ENCODE measurements at regions not wholly inside any gene's neighbourhood (a gene's known extent, or its start where the extent isn't known, plus 50 kb on each side); places are given as distances from the start of the nearest gene placed in this dataset.
A peak's percentile ranks its signal among the peaks of the same experiment; 100 is the strongest.

DNA sequence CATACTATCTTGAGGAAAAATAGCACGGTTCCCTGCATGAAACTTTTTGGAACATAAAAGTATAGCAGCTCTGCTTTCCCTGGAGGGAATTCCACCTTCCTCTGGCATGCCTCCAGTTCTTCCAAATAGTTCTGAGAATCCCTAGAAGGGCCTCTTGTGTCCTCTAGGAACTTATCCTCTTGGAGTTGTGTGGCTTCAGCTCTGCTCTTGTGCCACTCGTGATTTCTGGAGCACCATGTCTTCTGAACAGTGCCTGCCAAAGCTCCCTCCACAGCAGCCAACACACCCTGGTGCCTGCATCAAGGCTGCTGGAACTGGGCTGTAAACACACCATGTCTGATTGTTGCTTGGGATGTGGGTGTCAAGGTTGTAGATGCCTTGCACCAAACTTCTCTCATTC is 65.7 kb upstream of the FLT1 start:
- H3K9me3 ChIP-seq (replicated peaks; ENCODE audit: control insufficient read depth, low read depth, low read length) = no peaks in the 10 kb centered on the region
- WGBS (ENCODE audit: insufficient coverage) = 67% methylated on average over 2 of the region's 2 CpGs
- no peak for DNase-seq
- H3K4me1 ChIP-seq (ENCODE audit: control insufficient read depth, insufficient read depth, low read length) = peaks cover 2% of the 10 kb centered on the region
- no peaks in the 10 kb centered on the region for H3K36me3 ChIP-seq (ENCODE audit: control insufficient read depth, insufficient read depth, low read length)
- no peak overlapping the region for H3K4me3 ChIP-seq (ENCODE audit: low read length)
- H3K27me3 ChIP-seq (ENCODE audit: control insufficient read depth, insufficient read depth, low read length) = no peaks in the 10 kb centered on the region
- no peak overlapping the region for H3K27ac ChIP-seq (ENCODE audit: low read length)

DNA sequence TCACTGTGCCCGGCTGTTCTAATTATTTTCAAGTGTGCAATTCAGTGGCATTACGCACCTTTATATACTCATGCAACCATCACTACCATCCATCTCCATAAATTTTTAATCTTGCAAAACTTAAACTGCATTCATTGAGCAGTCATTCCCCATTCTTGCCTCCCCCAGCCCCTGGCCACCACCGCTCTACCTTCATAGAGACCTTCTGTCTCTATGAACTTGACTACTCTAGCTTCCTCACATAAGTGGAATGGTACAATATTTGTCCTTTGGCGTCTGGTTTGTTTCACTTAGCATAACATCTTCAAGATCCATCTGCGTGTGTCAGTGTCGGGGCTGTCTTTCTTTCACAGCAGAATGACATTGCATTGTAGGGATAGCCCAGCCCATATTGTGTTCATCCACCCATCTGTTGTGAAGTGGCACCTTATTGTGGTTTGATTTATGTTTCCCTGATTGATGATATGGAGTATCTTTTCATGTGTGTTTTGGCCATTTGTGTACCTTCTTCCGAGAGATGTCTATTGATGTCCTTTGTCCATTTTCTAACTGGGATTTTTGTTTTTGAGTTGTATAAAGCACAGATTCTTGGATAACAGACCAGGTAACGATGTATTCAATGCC is 64.8 kb upstream of the FLT1 start:
- H3K36me3 ChIP-seq (ENCODE audit: control insufficient read depth, insufficient read depth, low read length) = no peaks in the 10 kb centered on the region
- no peak for DNase-seq
- no peak overlapping the region for H3K27ac ChIP-seq (ENCODE audit: low read length)
- 92% methylated on average over 2 of the region's 8 CpGs for WGBS (ENCODE audit: insufficient coverage)
- peaks cover 2% of the 10 kb centered on the region for H3K4me1 ChIP-seq (ENCODE audit: control insufficient read depth, insufficient read depth, low read length)
- no peaks in the 10 kb centered on the region for H3K9me3 ChIP-seq (replicated peaks; ENCODE audit: control insufficient read depth, low read depth, low read length)
- no peaks in the 10 kb centered on the region for H3K27me3 ChIP-seq (ENCODE audit: control insufficient read depth, insufficient read depth, low read length)
- H3K4me3 ChIP-seq (ENCODE audit: low read length) = no peak overlapping the region

DNA sequence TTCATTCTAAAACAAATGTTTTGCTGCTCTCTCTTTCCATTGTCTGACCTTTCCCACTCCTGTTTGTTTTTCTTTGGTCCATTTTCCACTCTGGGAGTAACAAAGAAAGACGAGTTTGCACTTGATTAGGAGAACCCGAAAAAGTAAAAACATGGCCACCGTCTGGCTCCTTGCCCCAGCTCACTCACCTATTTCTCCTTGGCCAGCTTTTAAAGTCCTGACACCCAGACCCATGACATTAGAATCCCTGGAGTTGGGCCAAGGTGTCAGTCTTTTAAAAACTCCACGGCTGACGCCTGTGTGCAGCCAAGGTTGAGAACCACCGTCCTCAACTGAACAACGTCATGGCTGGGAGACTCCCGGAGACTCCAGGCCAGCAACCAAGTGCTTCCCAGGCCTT is 63.6 kb upstream of the FLT1 start:
- Histone ChIP-seq H3K4me1 (ENCODE audit: control insufficient read depth, insufficient read depth, low read length) (peaks cover 2% of the 10 kb centered on the region), H3K27ac (ENCODE audit: low read length) (no peak overlapping the region)
- 60% methylated on average over 4 of the region's 8 CpGs for WGBS (ENCODE audit: insufficient coverage)

DNA sequence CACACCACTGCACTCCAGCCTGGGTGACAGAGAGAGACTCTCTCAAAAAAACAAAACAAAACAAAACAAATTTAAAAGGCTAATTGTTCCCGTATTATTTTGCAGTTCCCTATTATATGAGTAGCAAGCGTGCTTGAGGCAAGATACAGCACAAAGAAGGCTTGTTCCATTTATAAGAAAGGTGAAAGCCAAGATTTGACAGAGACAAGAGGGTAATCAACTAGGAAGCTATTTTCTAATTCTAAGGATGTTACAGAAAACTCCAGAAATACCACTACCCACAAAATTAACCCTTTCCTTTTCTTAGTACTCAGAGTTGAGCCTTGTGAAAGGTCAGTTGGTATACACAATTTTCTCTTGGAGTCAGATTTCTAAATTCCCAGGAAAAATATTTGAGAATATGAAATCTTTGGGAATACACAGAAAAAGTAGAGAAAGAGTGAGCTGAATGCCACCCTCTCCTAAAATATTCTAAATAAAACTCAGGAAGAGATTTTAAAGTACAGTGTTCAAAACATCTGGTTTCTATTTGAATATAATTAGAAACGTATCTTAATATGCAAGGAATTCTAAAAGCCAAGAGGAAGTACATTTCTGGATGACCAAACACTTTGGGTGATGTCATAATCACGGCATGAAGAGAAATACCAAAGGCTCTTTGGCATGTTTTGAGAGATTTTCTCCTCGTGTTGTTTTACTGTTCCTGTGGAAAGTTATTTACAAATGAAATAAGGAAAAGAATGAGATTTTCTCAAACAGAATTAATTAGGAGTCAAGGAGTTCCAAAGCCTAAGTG is 63.0 kb upstream of the FLT1 start:
- H3K4me1 ChIP-seq (ENCODE audit: control insufficient read depth, insufficient read depth, low read length) = peaks cover 2% of the 10 kb centered on the region
- H3K27ac ChIP-seq (ENCODE audit: low read length) = no peak overlapping the region
- WGBS (ENCODE audit: insufficient coverage) = no CpG with 5 or more reads among the region's 5 CpGs

More for the DNA sequence above, 63.6 kb upstream of the FLT1 start:
- no peaks in the 10 kb centered on the region for H3K9me3 ChIP-seq (replicated peaks; ENCODE audit: control insufficient read depth, low read depth, low read length)
- no peaks in the 10 kb centered on the region for H3K36me3 ChIP-seq (ENCODE audit: control insufficient read depth, insufficient read depth, low read length)
- peaks cover 2% of the 10 kb centered on the region for H3K27me3 ChIP-seq (ENCODE audit: control insufficient read depth, insufficient read depth, low read length)
- H3K4me3 ChIP-seq (ENCODE audit: low read length) = no peak overlapping the region
- DNase-seq = peak; percentile 22

DNA sequence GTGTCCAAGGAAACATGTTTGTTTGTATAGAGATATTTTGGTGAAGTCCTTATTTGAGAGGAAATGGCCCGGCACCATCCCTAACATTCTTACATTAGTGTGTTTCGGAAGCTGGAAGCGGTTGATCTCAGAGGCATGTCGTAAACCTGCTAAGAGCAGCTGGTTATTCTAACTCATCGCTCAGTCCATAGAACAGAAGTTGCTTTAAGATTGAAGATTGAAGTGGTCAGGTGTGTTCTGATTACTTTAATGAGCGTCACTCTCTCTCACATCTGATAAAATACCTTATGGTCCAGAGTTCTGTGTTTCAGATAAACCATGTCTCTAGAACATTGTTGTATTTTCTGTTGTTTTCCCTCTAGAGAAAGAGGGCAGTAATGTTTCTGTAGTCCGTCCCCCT is 60.2 kb upstream of the FLT1 start:
- Histone ChIP-seq H3K9me3 (replicated peaks; ENCODE audit: control insufficient read depth, low read depth, low read length) (no peaks in the 10 kb centered on the region), H3K4me1 (ENCODE audit: control insufficient read depth, insufficient read depth, low read length) (peaks cover 2% of the 10 kb centered on the region), H3K36me3 (ENCODE audit: control insufficient read depth, insufficient read depth, low read length) (no peaks in the 10 kb centered on the region), H3K4me3 (ENCODE audit: low read length) (no peak overlapping the region), H3K27ac (ENCODE audit: low read length) (no peak overlapping the region), H3K27me3 (ENCODE audit: control insufficient read depth, insufficient read depth, low read length) (peaks cover 2% of the 10 kb centered on the region)
- no peak for DNase-seq
- no CpG with 5 or more reads among the region's 7 CpGs for WGBS (ENCODE audit: insufficient coverage)

More for the DNA sequence above, 63.0 kb upstream of the FLT1 start:
- DNase-seq = peak; percentile 73
- H3K36me3 ChIP-seq (ENCODE audit: control insufficient read depth, insufficient read depth, low read length) = no peaks in the 10 kb centered on the region
- H3K27me3 ChIP-seq (ENCODE audit: control insufficient read depth, insufficient read depth, low read length) = peaks cover 2% of the 10 kb centered on the region
- H3K9me3 ChIP-seq (replicated peaks; ENCODE audit: control insufficient read depth, low read depth, low read length) = no peaks in the 10 kb centered on the region
- H3K4me3 ChIP-seq (ENCODE audit: low read length) = no peak overlapping the region

DNA sequence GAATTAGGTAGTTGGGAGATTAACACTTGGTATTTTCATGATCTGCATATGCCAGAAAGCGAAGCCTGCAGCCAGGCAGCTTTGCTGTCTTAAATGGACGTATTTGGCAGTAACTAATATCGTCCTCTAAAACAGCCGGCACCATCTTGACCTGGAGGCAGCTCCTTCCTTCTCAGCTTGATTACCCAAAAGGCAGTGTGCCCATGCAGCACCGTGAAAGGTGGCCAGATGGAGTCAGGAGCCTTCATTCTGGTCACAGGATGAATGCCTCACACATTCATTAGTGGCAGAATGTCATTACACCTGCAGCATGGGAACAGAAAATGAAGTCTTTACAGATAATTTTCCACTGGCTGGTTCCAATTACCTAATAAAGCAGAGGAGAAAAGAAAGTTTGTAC is 59.0 kb upstream of the FLT1 start:
- Histone ChIP-seq H3K4me3 (ENCODE audit: low read length) (no peak overlapping the region), H3K36me3 (ENCODE audit: control insufficient read depth, insufficient read depth, low read length) (no peaks in the 10 kb centered on the region), H3K27ac (ENCODE audit: low read length) (no peak overlapping the region), H3K4me1 (ENCODE audit: control insufficient read depth, insufficient read depth, low read length) (peaks cover 2% of the 10 kb centered on the region), H3K9me3 (replicated peaks; ENCODE audit: control insufficient read depth, low read depth, low read length) (no peaks in the 10 kb centered on the region), H3K27me3 (ENCODE audit: control insufficient read depth, insufficient read depth, low read length) (peaks cover 2% of the 10 kb centered on the region)
- WGBS (ENCODE audit: insufficient coverage) = 60% methylated on average over 5 of the region's 5 CpGs
- DNase-seq = no peak

DNA sequence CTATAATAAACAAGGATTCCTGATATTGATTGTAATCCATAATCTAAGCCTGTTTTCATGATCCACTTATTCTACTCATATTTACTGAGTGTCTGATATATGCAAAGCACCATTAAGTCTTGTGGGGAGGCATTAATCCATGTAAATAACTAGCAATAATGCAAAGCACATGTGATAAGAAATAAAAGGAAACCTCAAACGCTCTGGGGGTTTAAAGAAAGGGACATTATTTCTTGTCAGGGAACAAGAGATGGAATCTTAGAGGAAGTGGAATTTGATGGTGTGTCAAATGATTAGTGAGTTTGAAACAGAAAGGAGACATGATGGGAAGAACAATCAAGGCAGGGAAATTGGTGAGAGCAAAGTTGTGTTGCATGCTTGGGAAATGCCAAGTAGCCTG is 57.4 kb upstream of the FLT1 start:
- Histone ChIP-seq H3K4me1 (ENCODE audit: control insufficient read depth, insufficient read depth, low read length) (no peaks in the 10 kb centered on the region), H3K27ac (ENCODE audit: low read length) (no peak overlapping the region), H3K36me3 (ENCODE audit: control insufficient read depth, insufficient read depth, low read length) (no peaks in the 10 kb centered on the region), H3K27me3 (ENCODE audit: control insufficient read depth, insufficient read depth, low read length) (peaks cover 2% of the 10 kb centered on the region), H3K4me3 (ENCODE audit: low read length) (no peak overlapping the region), H3K9me3 (replicated peaks; ENCODE audit: control insufficient read depth, low read depth, low read length) (no peaks in the 10 kb centered on the region)
- WGBS (ENCODE audit: insufficient coverage) = 29% methylated on average over 1 of the region's 1 CpG
- DNase-seq = no peak

DNA sequence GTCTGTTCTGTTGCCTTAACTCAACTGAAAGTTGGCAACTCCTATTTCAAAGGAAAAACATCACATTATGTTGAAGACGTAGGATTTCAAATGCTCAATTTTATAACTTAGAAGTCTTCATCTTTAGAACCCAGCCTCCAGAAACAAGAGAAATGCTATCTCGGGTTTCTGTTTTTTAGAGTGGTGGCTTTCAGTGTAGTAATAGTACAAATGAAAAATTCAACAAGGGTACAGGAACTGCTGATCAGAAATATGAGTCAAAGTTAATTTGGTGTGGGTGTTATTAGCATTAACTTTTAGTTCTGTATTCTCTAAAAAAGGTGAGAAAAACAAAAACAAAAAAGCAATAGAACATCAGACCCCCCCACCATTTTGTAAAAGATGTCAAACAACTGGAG is 56.6 kb upstream of the FLT1 start:
- WGBS (ENCODE audit: insufficient coverage) = no CpG with 5 or more reads among the region's 2 CpGs
- no peak overlapping the region for H3K27ac ChIP-seq (ENCODE audit: low read length)

DNA sequence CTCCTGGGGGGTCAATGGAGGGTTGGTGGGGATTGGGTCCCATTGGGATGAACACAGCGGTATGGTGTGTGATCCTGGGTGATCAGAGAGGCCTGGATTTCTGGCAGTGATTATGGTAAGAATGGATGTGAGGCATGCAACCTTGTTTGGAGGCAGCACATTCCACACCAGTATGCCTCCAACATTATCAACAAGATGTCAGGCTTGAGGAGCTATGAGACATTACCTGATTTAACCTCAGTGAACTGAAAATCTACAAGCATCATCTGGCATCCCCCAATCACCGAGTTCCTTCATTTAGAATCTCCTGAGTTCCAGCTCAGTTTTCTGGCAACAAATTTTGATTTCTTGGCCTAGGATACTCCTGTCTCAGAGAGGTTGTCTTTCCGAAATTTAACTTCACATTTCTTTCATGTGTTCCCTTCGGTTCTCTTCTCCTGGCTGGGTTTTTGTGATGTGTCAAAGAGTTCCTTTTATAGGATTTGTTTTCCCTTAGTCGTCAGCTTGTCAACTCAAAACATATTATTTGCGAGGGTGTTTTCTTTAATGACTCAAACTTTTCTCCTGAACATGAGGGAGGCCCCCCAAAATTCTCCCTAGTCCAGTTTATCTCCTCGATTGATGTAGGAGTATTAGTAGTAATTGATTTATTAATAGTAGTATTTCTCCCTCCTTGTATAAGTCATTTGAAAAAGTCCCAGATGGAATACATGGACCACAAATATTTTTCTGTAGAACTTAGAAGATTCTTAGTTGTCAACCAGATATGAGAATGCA is 56.0 kb upstream of the FLT1 start:
- WGBS (ENCODE audit: insufficient coverage) = 69% methylated on average over 1 of the region's 7 CpGs
- no peaks in the 10 kb centered on the region for H3K36me3 ChIP-seq (ENCODE audit: control insufficient read depth, insufficient read depth, low read length)
- peaks cover 2% of the 10 kb centered on the region for H3K27me3 ChIP-seq (ENCODE audit: control insufficient read depth, insufficient read depth, low read length)
- no peaks in the 10 kb centered on the region for H3K9me3 ChIP-seq (replicated peaks; ENCODE audit: control insufficient read depth, low read depth, low read length)
- no peak overlapping the region for H3K4me3 ChIP-seq (ENCODE audit: low read length)
- no peak for DNase-seq
- no peaks in the 10 kb centered on the region for H3K4me1 ChIP-seq (ENCODE audit: control insufficient read depth, insufficient read depth, low read length)
- H3K27ac ChIP-seq (ENCODE audit: low read length) = no peak overlapping the region

More for the DNA sequence above, 56.6 kb upstream of the FLT1 start:
- no peak overlapping the region for H3K4me3 ChIP-seq (ENCODE audit: low read length)
- H3K36me3 ChIP-seq (ENCODE audit: control insufficient read depth, insufficient read depth, low read length) = no peaks in the 10 kb centered on the region
- no peaks in the 10 kb centered on the region for H3K9me3 ChIP-seq (replicated peaks; ENCODE audit: control insufficient read depth, low read depth, low read length)
- H3K27me3 ChIP-seq (ENCODE audit: control insufficient read depth, insufficient read depth, low read length) = peaks cover 2% of the 10 kb centered on the region
- no peaks in the 10 kb centered on the region for H3K4me1 ChIP-seq (ENCODE audit: control insufficient read depth, insufficient read depth, low read length)
- DNase-seq = no peak

DNA sequence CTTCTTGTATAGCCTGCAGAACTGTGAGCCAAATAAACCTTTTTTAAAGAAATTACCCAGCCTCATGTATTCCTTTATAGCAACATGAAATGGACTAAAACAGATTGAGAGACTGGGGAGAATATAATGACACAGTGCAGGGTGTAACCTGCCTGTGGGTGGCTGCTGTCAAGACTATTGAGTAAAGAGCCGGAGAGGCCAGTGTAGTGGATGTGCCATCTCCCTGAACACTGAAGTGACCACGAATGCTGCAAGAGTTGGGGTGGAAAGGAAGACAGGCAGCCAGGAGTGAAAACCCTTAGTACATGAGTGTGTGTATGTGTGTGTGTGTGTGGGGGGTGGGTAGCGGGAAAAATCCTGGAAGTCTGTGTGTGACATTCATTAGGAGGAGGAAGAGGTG is 55.2 kb upstream of the FLT1 start:
- no peak overlapping the region for H3K27ac ChIP-seq (ENCODE audit: low read length)
- no peaks in the 10 kb centered on the region for H3K9me3 ChIP-seq (replicated peaks; ENCODE audit: control insufficient read depth, low read depth, low read length)
- WGBS (ENCODE audit: insufficient coverage) = 90% methylated on average over 3 of the region's 3 CpGs
- no peak for DNase-seq
- no peaks in the 10 kb centered on the region for H3K36me3 ChIP-seq (ENCODE audit: control insufficient read depth, insufficient read depth, low read length)
- H3K4me1 ChIP-seq (ENCODE audit: control insufficient read depth, insufficient read depth, low read length) = no peaks in the 10 kb centered on the region
- peaks cover 2% of the 10 kb centered on the region for H3K27me3 ChIP-seq (ENCODE audit: control insufficient read depth, insufficient read depth, low read length)
- no peak overlapping the region for H3K4me3 ChIP-seq (ENCODE audit: low read length)
